ENCODE measurements at regions not wholly inside any gene's neighbourhood (a gene's known extent, or its start where the extent isn't known, plus 50 kb on each side); places are given as distances from the start of the nearest gene placed in this dataset.

DNA sequence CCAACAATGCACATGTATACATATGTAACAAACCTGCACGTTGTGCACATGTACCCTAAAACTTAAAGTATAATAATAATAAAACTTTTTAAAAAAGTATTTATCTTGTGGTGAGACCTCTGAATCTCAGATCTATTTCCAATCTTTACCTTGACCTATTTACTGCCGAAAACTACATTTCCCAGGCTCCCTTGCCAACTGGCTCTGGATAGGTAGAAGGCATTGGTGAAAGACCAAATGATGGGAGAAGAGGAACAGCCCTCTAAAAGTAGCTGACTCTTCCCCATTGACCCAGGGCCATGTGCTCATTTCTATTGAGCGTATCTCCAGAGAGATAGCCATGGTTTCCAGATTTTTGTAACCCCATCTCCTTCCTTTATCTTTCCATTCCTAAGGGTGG is 247.4 kb downstream of the GPAM start:
- H2AFZ ChIP-seq (ENCODE audit: low read length) = no peak overlapping the region
- no peaks in the 10 kb centered on the region for H3K9me2 ChIP-seq (replicated peaks; ENCODE audit: low read depth, low read length)
- H3K27me3 ChIP-seq (ENCODE audit: insufficient read depth, low read length, poor library complexity, severe bottlenecking) = no peaks in the 10 kb centered on the region
- no peak overlapping the region for H3K4me2 ChIP-seq (ENCODE audit: low read depth, low read length, poor library complexity, severe bottlenecking)
- H4K20me1 ChIP-seq (ENCODE audit: insufficient read depth, low read length, poor library complexity, severe bottlenecking) = no peaks in the 10 kb centered on the region
- H3K4me1 ChIP-seq (ENCODE audit: insufficient read depth, low read length, poor library complexity, severe bottlenecking) = no peaks in the 10 kb centered on the region
- H3F3A ChIP-seq (ENCODE audit: low read depth) = no peaks in the 10 kb centered on the region
- no peaks in the 10 kb centered on the region for H3K36me3 ChIP-seq (ENCODE audit: insufficient read depth, low read length)
- H3K9ac ChIP-seq (ENCODE audit: low read depth, low read length, poor library complexity, severe bottlenecking) = no peak overlapping the region
- H3K79me2 ChIP-seq (ENCODE audit: insufficient read depth, low read length) = no peaks in the 10 kb centered on the region
- TF ChIP-seq EZH2phosphoT487 (IDR thresholded peaks at IDR 0.05; ENCODE audit: borderline replicate concordance) = no peak
- TF ChIP-seq, protein P1, sequence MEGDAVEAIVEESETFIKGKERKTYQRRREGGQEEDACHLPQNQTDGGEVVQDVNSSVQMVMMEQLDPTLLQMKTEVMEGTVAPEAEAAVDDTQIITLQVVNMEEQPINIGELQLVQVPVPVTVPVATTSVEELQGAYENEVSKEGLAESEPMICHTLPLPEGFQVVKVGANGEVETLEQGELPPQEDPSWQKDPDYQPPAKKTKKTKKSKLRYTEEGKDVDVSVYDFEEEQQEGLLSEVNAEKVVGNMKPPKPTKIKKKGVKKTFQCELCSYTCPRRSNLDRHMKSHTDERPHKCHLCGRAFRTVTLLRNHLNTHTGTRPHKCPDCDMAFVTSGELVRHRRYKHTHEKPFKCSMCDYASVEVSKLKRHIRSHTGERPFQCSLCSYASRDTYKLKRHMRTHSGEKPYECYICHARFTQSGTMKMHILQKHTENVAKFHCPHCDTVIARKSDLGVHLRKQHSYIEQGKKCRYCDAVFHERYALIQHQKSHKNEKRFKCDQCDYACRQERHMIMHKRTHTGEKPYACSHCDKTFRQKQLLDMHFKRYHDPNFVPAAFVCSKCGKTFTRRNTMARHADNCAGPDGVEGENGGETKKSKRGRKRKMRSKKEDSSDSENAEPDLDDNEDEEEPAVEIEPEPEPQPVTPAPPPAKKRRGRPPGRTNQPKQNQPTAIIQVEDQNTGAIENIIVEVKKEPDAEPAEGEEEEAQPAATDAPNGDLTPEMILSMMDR (conservative IDR thresholded peaks at IDR 0.05; ENCODE audit: low read length) = no peak
- no peaks in the 10 kb centered on the region for H3K9me3 ChIP-seq (ENCODE audit: insufficient read depth, low read depth, low read length)
- H3K4me3 ChIP-seq (ENCODE audit: low read length, poor library complexity, severe bottlenecking) = no peak overlapping the region

DNA sequence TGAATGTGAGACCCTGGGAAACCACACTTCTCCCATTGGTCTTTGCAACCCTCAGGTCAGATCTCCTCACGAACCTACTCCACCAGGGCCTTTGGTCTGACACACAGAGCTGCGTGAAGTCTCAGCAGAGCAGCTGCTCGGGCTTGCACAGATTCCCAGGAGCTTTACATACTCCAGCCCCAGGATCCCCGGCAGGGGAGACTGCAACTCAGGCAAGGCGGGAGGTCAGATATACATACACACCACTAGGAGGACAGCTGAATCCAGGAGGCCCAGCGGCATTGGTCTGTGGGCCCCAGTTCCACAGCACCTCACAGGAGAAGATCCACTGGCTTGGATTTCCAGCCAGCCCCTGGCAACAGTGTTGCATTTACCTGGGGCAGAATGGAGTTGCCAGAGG is 239.2 kb downstream of the GPAM start:
- Histone ChIP-seq H3K79me2 (ENCODE audit: insufficient read depth, low read length) (no peaks in the 10 kb centered on the region), H3K36me3 (ENCODE audit: insufficient read depth, low read length) (no peaks in the 10 kb centered on the region), H3K27me3 (ENCODE audit: insufficient read depth, low read length, poor library complexity, severe bottlenecking) (no peaks in the 10 kb centered on the region), H3K9me3 (ENCODE audit: insufficient read depth, low read depth, low read length) (no peaks in the 10 kb centered on the region), H3K4me1 (ENCODE audit: insufficient read depth, low read length, poor library complexity, severe bottlenecking) (no peaks in the 10 kb centered on the region), H3K4me2 (ENCODE audit: low read depth, low read length, poor library complexity, severe bottlenecking) (no peak overlapping the region), H3K4me3 (ENCODE audit: low read length, poor library complexity, severe bottlenecking) (no peak overlapping the region), H2AFZ (ENCODE audit: low read length) (no peak overlapping the region), H3F3A (ENCODE audit: low read depth) (no peaks in the 10 kb centered on the region), H3K9me2 (replicated peaks; ENCODE audit: low read depth, low read length) (no peaks in the 10 kb centered on the region), H3K9ac (ENCODE audit: low read depth, low read length, poor library complexity, severe bottlenecking) (no peak overlapping the region), H4K20me1 (ENCODE audit: insufficient read depth, low read length, poor library complexity, severe bottlenecking) (no peaks in the 10 kb centered on the region)
- TF ChIP-seq, protein P1 (conservative IDR thresholded peaks at IDR 0.05; ENCODE audit: low read length) = no peak
- no peak for TF ChIP-seq EZH2phosphoT487 (IDR thresholded peaks at IDR 0.05; ENCODE audit: borderline replicate concordance)

DNA sequence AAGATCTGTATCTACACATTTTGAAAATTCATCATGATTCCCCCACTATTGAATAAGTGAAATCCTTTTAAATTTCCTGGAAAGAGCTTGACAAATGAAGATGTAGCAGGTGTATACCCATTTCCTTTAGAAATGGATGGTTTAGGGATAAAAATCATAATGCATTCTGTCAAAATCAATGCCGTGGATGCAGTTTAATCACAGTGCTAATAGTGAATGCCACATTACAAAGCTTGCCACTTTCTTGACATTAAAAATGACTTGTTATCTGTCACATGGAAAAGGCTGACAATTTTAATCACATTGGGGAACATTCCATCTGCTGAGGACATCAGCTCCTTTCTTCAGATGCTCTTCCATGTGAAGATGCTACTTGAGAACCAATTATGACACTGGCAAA is 229.6 kb downstream of the GPAM start:
- no peak overlapping the region for H2AFZ ChIP-seq (ENCODE audit: low read length)
- H3F3A ChIP-seq (ENCODE audit: low read depth) = no peaks in the 10 kb centered on the region
- H3K4me3 ChIP-seq (ENCODE audit: low read length, poor library complexity, severe bottlenecking) = no peak overlapping the region
- H3K4me2 ChIP-seq (ENCODE audit: low read depth, low read length, poor library complexity, severe bottlenecking) = no peak overlapping the region
- no peaks in the 10 kb centered on the region for H3K9me2 ChIP-seq (replicated peaks; ENCODE audit: low read depth, low read length)
- H3K36me3 ChIP-seq (ENCODE audit: insufficient read depth, low read length) = no peaks in the 10 kb centered on the region
- H3K4me1 ChIP-seq (ENCODE audit: insufficient read depth, low read length, poor library complexity, severe bottlenecking) = no peaks in the 10 kb centered on the region
- no peak for TF ChIP-seq EZH2phosphoT487 (IDR thresholded peaks at IDR 0.05; ENCODE audit: borderline replicate concordance)
- TF ChIP-seq, protein P1 (conservative IDR thresholded peaks at IDR 0.05; ENCODE audit: low read length) = no peak
- no peaks in the 10 kb centered on the region for H3K79me2 ChIP-seq (ENCODE audit: insufficient read depth, low read length)
- no peaks in the 10 kb centered on the region for H4K20me1 ChIP-seq (ENCODE audit: insufficient read depth, low read length, poor library complexity, severe bottlenecking)
- H3K9me3 ChIP-seq (ENCODE audit: insufficient read depth, low read depth, low read length) = no peaks in the 10 kb centered on the region; the same call in 1 of the 2 replicates
- no peaks in the 10 kb centered on the region for H3K27me3 ChIP-seq (ENCODE audit: insufficient read depth, low read length, poor library complexity, severe bottlenecking)
- no peak overlapping the region for H3K9ac ChIP-seq (ENCODE audit: low read depth, low read length, poor library complexity, severe bottlenecking)

Data from Loucy (cell line).